ENCODE measurements at regions not wholly inside any gene's neighbourhood (a gene's known extent, or its start where the extent isn't known, plus 50 kb on each side); places are given as distances from the start of the nearest gene placed in this dataset.

DNA sequence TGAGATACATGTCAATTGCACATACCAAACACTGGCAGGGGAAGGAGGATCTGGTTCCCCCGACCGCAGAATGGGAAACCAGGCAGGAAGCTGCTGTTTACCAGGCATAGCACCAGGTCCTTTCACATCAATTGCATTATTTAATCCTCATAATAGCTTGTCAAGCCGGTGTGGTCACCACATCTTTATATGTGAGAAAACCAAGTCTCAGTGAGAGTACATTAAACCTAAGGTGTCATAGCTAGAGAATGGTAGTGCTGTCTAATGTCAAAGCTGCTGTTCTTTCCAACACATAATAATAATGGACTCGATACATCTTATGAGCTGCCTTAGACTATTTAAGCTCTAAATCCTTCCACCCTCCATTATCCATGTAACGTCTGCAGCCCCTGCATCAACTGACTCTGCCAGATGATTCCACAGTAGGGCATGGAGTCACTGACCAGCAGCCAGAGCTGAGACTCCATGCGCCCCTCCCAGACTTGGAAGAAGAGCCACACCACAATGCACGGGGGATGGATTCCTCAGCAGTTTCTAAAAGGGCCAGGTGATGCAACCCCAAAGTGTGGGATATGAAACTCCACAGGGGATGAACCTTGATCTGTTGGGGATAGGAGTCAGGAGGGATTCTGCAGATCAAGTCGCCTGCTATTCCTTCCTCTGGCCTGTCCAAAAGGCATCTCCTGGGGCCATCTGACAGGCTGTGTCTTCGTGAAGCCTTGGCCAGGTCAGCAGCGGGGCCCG is 71.8 kb downstream of the GPR6 start:
- TF ChIP-seq, protein P1, sequence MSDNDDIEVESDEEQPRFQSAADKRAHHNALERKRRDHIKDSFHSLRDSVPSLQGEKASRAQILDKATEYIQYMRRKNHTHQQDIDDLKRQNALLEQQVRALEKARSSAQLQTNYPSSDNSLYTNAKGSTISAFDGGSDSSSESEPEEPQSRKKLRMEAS (IDR thresholded peaks at IDR 0.05) = no peak
- TF ChIP-seq YY1 (IDR thresholded peaks at IDR 0.05; ENCODE audit: low read depth) (no peak), ZBTB7A (IDR thresholded peaks at IDR 0.05; ENCODE audit: low read depth) (no peak), FOXM1 (IDR thresholded peaks at IDR 0.05; ENCODE audit: borderline replicate concordance, low read depth) (no peak), RAD21 (IDR thresholded peaks at IDR 0.05; ENCODE audit: low read depth) (no peak), CEBPB (IDR thresholded peaks at IDR 0.05) (no peak), EP300 (IDR thresholded peaks at IDR 0.05; ENCODE audit: borderline replicate concordance) (no peak), TCF12 (IDR thresholded peaks at IDR 0.05; ENCODE audit: low read depth) (no peak), CREB1 (IDR thresholded peaks at IDR 0.05; ENCODE audit: low read depth) (no peak), NFIC (IDR thresholded peaks at IDR 0.05) (no peak), EGR1 (IDR thresholded peaks at IDR 0.05) (no peak), TEAD4 (IDR thresholded peaks at IDR 0.05) (no peak), TAF1 (IDR thresholded peaks at IDR 0.05; ENCODE audit: low read depth) (no peak)
- TF ChIP-seq, protein P2, sequence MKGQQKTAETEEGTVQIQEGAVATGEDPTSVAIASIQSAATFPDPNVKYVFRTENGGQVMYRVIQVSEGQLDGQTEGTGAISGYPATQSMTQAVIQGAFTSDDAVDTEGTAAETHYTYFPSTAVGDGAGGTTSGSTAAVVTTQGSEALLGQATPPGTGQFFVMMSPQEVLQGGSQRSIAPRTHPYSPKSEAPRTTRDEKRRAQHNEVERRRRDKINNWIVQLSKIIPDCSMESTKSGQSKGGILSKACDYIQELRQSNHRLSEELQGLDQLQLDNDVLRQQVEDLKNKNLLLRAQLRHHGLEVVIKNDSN (IDR thresholded peaks at IDR 0.05) = no peak
- TF ChIP-seq, protein P3, sequence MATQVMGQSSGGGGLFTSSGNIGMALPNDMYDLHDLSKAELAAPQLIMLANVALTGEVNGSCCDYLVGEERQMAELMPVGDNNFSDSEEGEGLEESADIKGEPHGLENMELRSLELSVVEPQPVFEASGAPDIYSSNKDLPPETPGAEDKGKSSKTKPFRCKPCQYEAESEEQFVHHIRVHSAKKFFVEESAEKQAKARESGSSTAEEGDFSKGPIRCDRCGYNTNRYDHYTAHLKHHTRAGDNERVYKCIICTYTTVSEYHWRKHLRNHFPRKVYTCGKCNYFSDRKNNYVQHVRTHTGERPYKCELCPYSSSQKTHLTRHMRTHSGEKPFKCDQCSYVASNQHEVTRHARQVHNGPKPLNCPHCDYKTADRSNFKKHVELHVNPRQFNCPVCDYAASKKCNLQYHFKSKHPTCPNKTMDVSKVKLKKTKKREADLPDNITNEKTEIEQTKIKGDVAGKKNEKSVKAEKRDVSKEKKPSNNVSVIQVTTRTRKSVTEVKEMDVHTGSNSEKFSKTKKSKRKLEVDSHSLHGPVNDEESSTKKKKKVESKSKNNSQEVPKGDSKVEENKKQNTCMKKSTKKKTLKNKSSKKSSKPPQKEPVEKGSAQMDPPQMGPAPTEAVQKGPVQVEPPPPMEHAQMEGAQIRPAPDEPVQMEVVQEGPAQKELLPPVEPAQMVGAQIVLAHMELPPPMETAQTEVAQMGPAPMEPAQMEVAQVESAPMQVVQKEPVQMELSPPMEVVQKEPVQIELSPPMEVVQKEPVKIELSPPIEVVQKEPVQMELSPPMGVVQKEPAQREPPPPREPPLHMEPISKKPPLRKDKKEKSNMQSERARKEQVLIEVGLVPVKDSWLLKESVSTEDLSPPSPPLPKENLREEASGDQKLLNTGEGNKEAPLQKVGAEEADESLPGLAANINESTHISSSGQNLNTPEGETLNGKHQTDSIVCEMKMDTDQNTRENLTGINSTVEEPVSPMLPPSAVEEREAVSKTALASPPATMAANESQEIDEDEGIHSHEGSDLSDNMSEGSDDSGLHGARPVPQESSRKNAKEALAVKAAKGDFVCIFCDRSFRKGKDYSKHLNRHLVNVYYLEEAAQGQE (IDR thresholded peaks at IDR 0.05; ENCODE audit: low read depth) = no peak

All from Ishikawa (cell line).